HG03159 (cell line): ENCODE measurements at regions not wholly inside any gene's neighbourhood (a gene's known extent, or its start where the extent isn't known, plus 50 kb on each side); places are given as distances from the start of the nearest gene placed in this dataset.
"Not testable (repeated sequence)": the region's sequence is repeated elsewhere in the genome, so short reads cannot be mapped to it uniquely, and the experiment has no call there.

ENCODE experiments used
- ATAC-seq: cut with Tn5 transposase; IDR thresholded peaks from one replicate; pipeline ENCODE4 v1.9.1; 2021; ENCODE audit warnings: mild to moderate bottlenecking, moderate library complexity; ENCODE audit not compliant: unreplicated experiment

- no peak for ATAC-seq
These were observed 705.1 kb downstream of the XPNPEP1 start for GRCh38 chr10:109218207-109218606.

GRCh38 chr10:109215291-109216075 is 707.8 kb downstream of the XPNPEP1 start:
- no peak for ATAC-seq

GRCh38 chr10:109214891-109215290 is 708.4 kb downstream of the XPNPEP1 start:
- not testable (repeated sequence) for ATAC-seq

GRCh38 chr10:109207361-109207760 is 716.0 kb downstream of the XPNPEP1 start:
- ATAC-seq = no peak

- ATAC-seq = no peak
These were observed 717.3 kb downstream of the XPNPEP1 start for GRCh38 chr10:109205929-109206585.

GRCh38 chr10:109203646-109204353 is 719.5 kb downstream of the XPNPEP1 start:
- no peak for ATAC-seq

- no peak for ATAC-seq
These were observed 721.2 kb downstream of the XPNPEP1 start for GRCh38 chr10:109202111-109202510.

GRCh38 chr10:109200646-109201045 is 722.7 kb downstream of the XPNPEP1 start:
- no peak for ATAC-seq

- no peak for ATAC-seq
These were observed 731.5 kb downstream of the XPNPEP1 start for GRCh38 chr10:109191823-109192222.

GRCh38 chr10:109191341-109191740 is 732.0 kb downstream of the XPNPEP1 start:
- no peak for ATAC-seq

- no peak for ATAC-seq
These were observed 735.6 kb downstream of the XPNPEP1 start for GRCh38 chr10:109187677-109188076.

GRCh38 chr10:109183366-109183765 is 739.9 kb downstream of the XPNPEP1 start:
- no peak for ATAC-seq

- ATAC-seq = no peak
These were observed 744.7 kb downstream of the XPNPEP1 start for GRCh38 chr10:109178591-109178990.

- no peak for ATAC-seq
These were observed 748.8 kb downstream of the XPNPEP1 start for GRCh38 chr10:109174526-109174925.

- ATAC-seq = no peak
These were observed 749.4 kb downstream of the XPNPEP1 start for GRCh38 chr10:109173937-109174336.

- no peak for ATAC-seq
These were observed 750.2 kb downstream of the XPNPEP1 start for GRCh38 chr10:109173121-109173520.

GRCh38 chr10:109166935-109167334 is 756.4 kb downstream of the XPNPEP1 start:
- ATAC-seq = no peak

GRCh38 chr10:109159351-109159750 is 764.0 kb downstream of the XPNPEP1 start:
- ATAC-seq = no peak

GRCh38 chr10:109156396-109156795 is 766.9 kb downstream of the XPNPEP1 start:
- no peak for ATAC-seq

GRCh38 chr10:109149666-109150350 is 773.5 kb downstream of the XPNPEP1 start:
- ATAC-seq = no peak

GRCh38 chr10:109127363-109127762 is 795.9 kb downstream of the XPNPEP1 start:
- no peak for ATAC-seq
